Nephron (organoid): ENCODE measurements at regions not wholly inside any gene's neighbourhood (a gene's known extent, or its start where the extent isn't known, plus 50 kb on each side); places are given as distances from the start of the nearest gene placed in this dataset.

Experiments
- H3K27ac Mint-ChIP-seq, 3 experiments: 2 replicates each; pipeline ENCODE4 v1.8.0; 2020; ENCODE audit warnings: mixed read lengths in 3 of 3, mild to moderate bottlenecking in 2 of 3, moderate library complexity in 1 of 3
- H3K27me3 Mint-ChIP-seq: 2 replicates; pipeline ENCODE4 v1.8.0; 2021; ENCODE audit warnings: low read depth, mild to moderate bottlenecking, moderate library complexity, mixed read lengths
- H3K36me3 Mint-ChIP-seq: 2 replicates; pipeline ENCODE4 v1.8.0; 2020; ENCODE audit warnings: low read depth, mixed read lengths
- H3K4me1 Mint-ChIP-seq: 2 replicates; pipeline ENCODE4 v1.8.0; 2020; ENCODE audit warnings: mixed read lengths
- H3K4me3 Mint-ChIP-seq, 3 experiments: 2 replicates each; pipeline ENCODE4 v1.8.0; 2020; ENCODE audit warnings: mild to moderate bottlenecking in 3 of 3, mixed read lengths in 3 of 3, moderate library complexity in 2 of 3
- H3K9me3 Mint-ChIP-seq: 2 replicates; pipeline ENCODE4 v1.8.0; 2020; ENCODE audit warnings: mixed read lengths
- CTCF ChIP-seq, 3 experiments: fragments of 200-600 bp; sonication (generic); IDR thresholded peaks; one replicate each; pipeline ENCODE4 v1.5.0; 2021; ENCODE audit warnings: antibody characterized with exemption in 3 of 3; ENCODE audit not compliant: unreplicated experiment in 3 of 3

GRCh38 chr6:164168595-164168994, 754.1 kb downstream of the QKI start:
- Mint-ChIP-seq H3K36me3 (no peaks in the 10 kb centered on the region), H3K27me3 (peaks cover 15% of the 10 kb centered on the region), H3K9me3 (peaks cover 6% of the 10 kb centered on the region), H3K27ac (no peak overlapping the region), H3K4me1 (no peaks in the 10 kb centered on the region), H3K4me3 (no peak overlapping the region)
- TF ChIP-seq CTCF (IDR thresholded peaks at IDR 0.05; ENCODE audit: unreplicated experiment in 3 of 3): no peak

GRCh38 chr6:164167873-164168405, 753.4 kb downstream of the QKI start:
- no peak for TF ChIP-seq CTCF (IDR thresholded peaks at IDR 0.05; ENCODE audit: unreplicated experiment in 3 of 3)
- H3K4me3 Mint-ChIP-seq: no peak overlapping the region
- H3K36me3 Mint-ChIP-seq: no peaks in the 10 kb centered on the region
- peaks cover 2% of the 10 kb centered on the region for H3K9me3 Mint-ChIP-seq
- H3K27me3 Mint-ChIP-seq: peaks cover 14% of the 10 kb centered on the region
- no peaks in the 10 kb centered on the region for H3K4me1 Mint-ChIP-seq
- H3K27ac Mint-ChIP-seq: no peak overlapping the region

GRCh38 chr6:164166996-164167395, 752.5 kb downstream of the QKI start:
- no peak overlapping the region for H3K27ac Mint-ChIP-seq
- no peaks in the 10 kb centered on the region for H3K36me3 Mint-ChIP-seq
- H3K4me1 Mint-ChIP-seq: no peaks in the 10 kb centered on the region
- no peak for TF ChIP-seq CTCF (IDR thresholded peaks at IDR 0.05; ENCODE audit: unreplicated experiment in 3 of 3)
- peaks cover 2% of the 10 kb centered on the region for H3K9me3 Mint-ChIP-seq
- H3K4me3 Mint-ChIP-seq: no peak overlapping the region
- H3K27me3 Mint-ChIP-seq: peaks cover 14% of the 10 kb centered on the region

- no peaks in the 10 kb centered on the region for H3K36me3 Mint-ChIP-seq
- H3K9me3 Mint-ChIP-seq: peaks cover 4% of the 10 kb centered on the region
- no peak overlapping the region for H3K27ac Mint-ChIP-seq
- H3K4me1 Mint-ChIP-seq: no peaks in the 10 kb centered on the region
- no peak overlapping the region for H3K4me3 Mint-ChIP-seq
- TF ChIP-seq CTCF (IDR thresholded peaks at IDR 0.05; ENCODE audit: unreplicated experiment in 3 of 3): no peak
- H3K27me3 Mint-ChIP-seq: peaks cover 14% of the 10 kb centered on the region
Observed at GRCh38 chr6:164166515-164166914, 752.0 kb downstream of the QKI start.

GRCh38 chr6:164164876-164165275, 750.4 kb downstream of the QKI start:
- H3K27ac Mint-ChIP-seq: no peak overlapping the region
- H3K4me3 Mint-ChIP-seq: no peak overlapping the region
- H3K4me1 Mint-ChIP-seq: no peaks in the 10 kb centered on the region
- H3K36me3 Mint-ChIP-seq: no peaks in the 10 kb centered on the region
- H3K9me3 Mint-ChIP-seq: peaks cover 8% of the 10 kb centered on the region
- TF ChIP-seq CTCF (IDR thresholded peaks at IDR 0.05; ENCODE audit: unreplicated experiment in 3 of 3): no peak
- peaks cover 14% of the 10 kb centered on the region for H3K27me3 Mint-ChIP-seq

- Mint-ChIP-seq H3K9me3 (peaks cover 14% of the 10 kb centered on the region), H3K4me1 (no peaks in the 10 kb centered on the region), H3K27me3 (peaks cover 17% of the 10 kb centered on the region), H3K36me3 (no peaks in the 10 kb centered on the region), H3K27ac (no peak overlapping the region), H3K4me3 (no peak overlapping the region)
- no peak for TF ChIP-seq CTCF (IDR thresholded peaks at IDR 0.05; ENCODE audit: unreplicated experiment in 3 of 3)
Observed at GRCh38 chr6:164163239-164163638, 748.7 kb downstream of the QKI start.
